ENCODE measurements at regions not wholly inside any gene's neighbourhood (a gene's known extent, or its start where the extent isn't known, plus 50 kb on each side); places are given as distances from the start of the nearest gene placed in this dataset.
"Not testable (repeated sequence)": the region's sequence is repeated elsewhere in the genome, so short reads cannot be mapped to it uniquely, and the experiment has no call there.

DNA sequence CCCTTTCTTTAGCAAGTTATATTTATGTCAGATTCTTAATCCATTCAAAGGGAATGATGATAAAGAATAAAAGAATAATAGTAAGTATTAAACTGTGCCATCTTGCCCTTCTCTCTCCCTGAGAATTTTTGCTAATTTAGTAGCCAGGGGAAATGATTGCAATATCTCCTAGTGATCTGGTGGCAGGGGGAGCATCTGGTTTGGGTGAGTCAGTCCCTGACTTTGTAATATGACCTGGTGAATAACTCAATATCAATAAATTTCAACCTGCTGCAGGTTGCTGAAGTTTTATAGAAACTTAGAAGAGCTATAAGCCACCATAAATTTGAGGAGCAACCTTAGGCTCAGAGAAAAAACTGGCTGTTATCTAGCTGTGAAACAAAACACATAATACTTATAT lies 149.4 kb downstream of the SYT15 start:
- H3K27me3 ChIP-seq (replicated peaks; ENCODE audit: insufficient read depth); in situ Hi-C loops (cut with MboI); H3K4me1 ChIP-seq (ENCODE audit: insufficient read depth): not testable (repeated sequence)

DNA sequence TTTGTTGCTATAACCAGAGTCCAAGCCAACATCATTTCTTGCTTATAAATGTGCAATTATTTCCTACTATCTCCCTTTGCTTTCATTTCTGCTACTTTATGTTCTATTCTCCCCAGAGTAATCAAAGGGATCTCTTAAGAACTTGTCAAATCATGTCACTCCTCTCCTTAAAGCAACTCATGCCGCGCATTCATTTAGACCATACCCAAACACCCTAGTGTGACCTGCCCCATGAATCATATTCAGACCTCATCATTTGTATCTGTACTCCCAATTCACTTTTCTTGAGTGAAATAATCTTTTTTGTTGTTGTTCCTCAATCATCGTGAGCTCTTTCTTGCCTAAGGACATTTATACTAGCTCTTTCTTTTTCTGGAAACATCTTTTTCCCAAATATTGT lies 151.8 kb downstream of the SYT15 start:
- H3K4me2 ChIP-seq (ENCODE audit: unreplicated experiment); H3K4me1 ChIP-seq (ENCODE audit: insufficient read depth); H3K9me2 ChIP-seq (ENCODE audit: insufficient read depth); H3K27me3 ChIP-seq (replicated peaks; ENCODE audit: insufficient read depth); H3K9me3 ChIP-seq (ENCODE audit: low read depth); H3K4me3 ChIP-seq; H4K20me1 ChIP-seq (ENCODE audit: insufficient read depth); H3K79me2 ChIP-seq (ENCODE audit: insufficient read depth); H3K27ac ChIP-seq; DNase-seq; in situ Hi-C loops (cut with MboI); H3K9ac ChIP-seq; H2AFZ ChIP-seq; H3F3A ChIP-seq (ENCODE audit: insufficient read depth); H3K36me3 ChIP-seq (ENCODE audit: low read depth): not testable (repeated sequence)
- WGBS, 2 experiments (ENCODE audit: low coverage in 1 of 2, low lambda C conversion rate in 2 of 2, missing lambda C conversion rate in 2 of 2): 80% methylated on average over 1 of the region's 3 CpGs; no CpG with 5 or more reads in 1 of the 2 experiments

More for the DNA sequence above, 149.4 kb downstream of the SYT15 start:
- H3K27ac ChIP-seq; DNase-seq; H3K9me3 ChIP-seq (ENCODE audit: low read depth); H3K36me3 ChIP-seq (ENCODE audit: low read depth); H3F3A ChIP-seq (ENCODE audit: insufficient read depth); H4K20me1 ChIP-seq (ENCODE audit: insufficient read depth); H3K9ac ChIP-seq; H3K9me2 ChIP-seq (ENCODE audit: insufficient read depth); H3K79me2 ChIP-seq (ENCODE audit: insufficient read depth); H2AFZ ChIP-seq; H3K4me3 ChIP-seq; H3K4me2 ChIP-seq (ENCODE audit: unreplicated experiment): not testable (repeated sequence)

DNA sequence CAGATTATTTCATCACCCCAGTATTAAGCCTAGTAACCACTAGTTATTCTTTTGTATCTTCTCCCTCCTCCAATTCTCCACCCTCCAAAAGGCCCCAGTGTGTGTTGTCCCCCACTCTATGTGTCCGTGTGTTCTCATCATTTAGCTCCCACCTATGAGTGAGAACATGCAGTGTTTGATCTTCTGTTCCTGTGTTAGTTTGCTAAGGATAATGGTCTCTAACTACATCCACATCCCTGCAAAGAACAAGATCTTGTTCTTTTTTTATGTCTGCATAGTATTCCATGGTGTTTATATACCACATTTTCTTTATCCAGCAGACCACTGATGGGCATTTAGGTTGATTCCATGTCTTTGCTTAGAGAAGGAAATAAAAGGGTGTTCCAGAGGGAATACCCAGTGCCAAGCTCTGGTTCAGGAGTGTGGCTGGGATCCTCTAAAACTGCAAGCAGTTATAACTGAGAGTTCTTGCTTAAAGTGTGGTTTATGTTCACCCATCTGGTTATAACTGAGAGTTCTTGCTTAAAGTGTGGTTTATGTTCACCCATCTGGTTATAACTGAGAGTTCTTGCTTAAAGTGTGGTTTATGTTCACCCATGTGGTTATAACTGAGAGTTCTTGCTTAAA lies 154.8 kb downstream of the SYT15 start:
- DNase-seq; H3K4me1 ChIP-seq (ENCODE audit: insufficient read depth); H3K9ac ChIP-seq; H3K27ac ChIP-seq; in situ Hi-C loops (cut with MboI); H3K36me3 ChIP-seq (ENCODE audit: low read depth); H3K4me3 ChIP-seq; H3K9me3 ChIP-seq (ENCODE audit: low read depth); H3K79me2 ChIP-seq (ENCODE audit: insufficient read depth); H2AFZ ChIP-seq; H3K27me3 ChIP-seq (replicated peaks; ENCODE audit: insufficient read depth); H4K20me1 ChIP-seq (ENCODE audit: insufficient read depth); H3K9me2 ChIP-seq (ENCODE audit: insufficient read depth); H3K4me2 ChIP-seq (ENCODE audit: unreplicated experiment); H3F3A ChIP-seq (ENCODE audit: insufficient read depth): not testable (repeated sequence)
- WGBS, 2 experiments (ENCODE audit: low coverage in 1 of 2, low lambda C conversion rate in 2 of 2, missing lambda C conversion rate in 2 of 2): 0 to 22% methylated on average over 1 of the region's 1 CpG

DNA sequence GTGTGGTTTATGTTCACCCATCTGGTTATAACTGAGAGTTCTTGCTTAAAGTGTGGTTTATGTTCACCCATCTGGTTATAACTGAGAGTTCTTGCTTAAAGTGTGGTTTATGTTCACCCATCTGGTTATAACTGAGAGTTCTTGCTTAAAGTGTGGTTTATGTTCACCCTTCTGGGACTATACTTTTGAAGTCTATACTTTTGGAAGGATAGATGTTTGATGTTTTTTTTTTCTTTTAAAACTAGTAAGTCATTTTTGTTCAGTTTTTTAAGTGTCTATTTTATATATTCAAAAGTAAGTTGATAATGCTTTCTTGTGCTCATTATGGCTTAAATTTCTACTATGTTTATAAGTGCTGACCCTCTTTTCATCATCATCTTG lies 155.3 kb downstream of the SYT15 start:
- H3K9me2 ChIP-seq (ENCODE audit: insufficient read depth); H4K20me1 ChIP-seq (ENCODE audit: insufficient read depth); DNase-seq; H3K27me3 ChIP-seq (replicated peaks; ENCODE audit: insufficient read depth); H2AFZ ChIP-seq; H3K9ac ChIP-seq; in situ Hi-C loops (cut with MboI); H3K9me3 ChIP-seq (ENCODE audit: low read depth); H3F3A ChIP-seq (ENCODE audit: insufficient read depth); H3K4me3 ChIP-seq; H3K79me2 ChIP-seq (ENCODE audit: insufficient read depth); H3K36me3 ChIP-seq (ENCODE audit: low read depth); H3K4me2 ChIP-seq (ENCODE audit: unreplicated experiment); H3K27ac ChIP-seq; H3K4me1 ChIP-seq (ENCODE audit: insufficient read depth): not testable (repeated sequence)

DNA sequence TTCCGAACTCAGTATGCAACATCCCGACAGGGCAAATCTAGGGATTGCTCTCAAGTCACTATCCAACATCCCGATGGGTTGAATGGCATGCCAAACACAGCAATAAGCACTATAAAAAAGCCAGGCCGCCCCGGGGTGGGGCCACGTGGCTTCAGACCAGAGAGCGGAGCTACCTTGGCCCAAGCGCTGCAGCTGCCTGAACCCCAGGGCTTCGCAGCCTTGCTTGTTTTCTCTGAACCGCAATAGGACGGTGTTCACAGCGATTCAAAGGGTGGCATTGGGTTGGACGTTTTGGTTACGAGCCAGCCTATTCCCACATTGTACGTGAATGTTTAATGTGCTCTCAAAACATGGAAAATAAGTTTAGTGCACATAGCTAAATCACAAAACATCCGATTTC lies 161.0 kb downstream of the SYT15 start:
- H3K27me3 ChIP-seq (replicated peaks; ENCODE audit: insufficient read depth); H3K9me2 ChIP-seq (ENCODE audit: insufficient read depth); H4K20me1 ChIP-seq (ENCODE audit: insufficient read depth); H3K4me2 ChIP-seq (ENCODE audit: unreplicated experiment); H3K4me3 ChIP-seq; H3K9me3 ChIP-seq (ENCODE audit: low read depth); H3K9ac ChIP-seq; H3F3A ChIP-seq (ENCODE audit: insufficient read depth); H3K27ac ChIP-seq; H2AFZ ChIP-seq; H3K4me1 ChIP-seq (ENCODE audit: insufficient read depth); in situ Hi-C loops (cut with MboI); H3K36me3 ChIP-seq (ENCODE audit: low read depth); H3K79me2 ChIP-seq (ENCODE audit: insufficient read depth); DNase-seq: not testable (repeated sequence)
- WGBS, 2 experiments (ENCODE audit: low coverage in 1 of 2, low lambda C conversion rate in 2 of 2, missing lambda C conversion rate in 2 of 2): 24 to 41% methylated on average over 14 to 15 of the region's 16 CpGs

DNA sequence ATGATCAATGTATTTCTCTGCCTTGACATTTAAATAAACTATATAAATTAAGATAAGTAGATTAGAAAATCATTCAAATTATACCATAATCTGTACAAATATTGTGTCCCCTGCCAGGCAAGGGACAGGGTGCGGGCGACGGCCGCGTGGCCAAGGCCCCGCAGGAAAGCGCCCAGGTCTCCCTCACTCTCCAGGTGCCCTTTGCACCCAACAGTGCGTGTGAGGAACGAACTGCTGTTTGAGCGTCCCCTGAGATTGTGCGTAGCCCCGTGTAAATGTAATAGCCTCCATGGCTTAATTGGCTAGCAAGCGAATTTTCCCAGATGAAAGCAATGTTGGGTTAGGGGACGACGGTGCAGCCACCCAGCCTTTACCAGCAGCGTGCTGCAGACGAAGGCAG lies 161.4 kb downstream of the SYT15 start:
- H3F3A ChIP-seq (ENCODE audit: insufficient read depth); H3K4me2 ChIP-seq (ENCODE audit: unreplicated experiment); H3K9me3 ChIP-seq (ENCODE audit: low read depth); H3K9me2 ChIP-seq (ENCODE audit: insufficient read depth); H3K27me3 ChIP-seq (replicated peaks; ENCODE audit: insufficient read depth); H3K4me1 ChIP-seq (ENCODE audit: insufficient read depth); in situ Hi-C loops (cut with MboI); H4K20me1 ChIP-seq (ENCODE audit: insufficient read depth); DNase-seq; H3K36me3 ChIP-seq (ENCODE audit: low read depth); H3K9ac ChIP-seq; H2AFZ ChIP-seq; H3K79me2 ChIP-seq (ENCODE audit: insufficient read depth); H3K27ac ChIP-seq; H3K4me3 ChIP-seq: not testable (repeated sequence)
- WGBS, 2 experiments (ENCODE audit: low coverage in 1 of 2, low lambda C conversion rate in 2 of 2, missing lambda C conversion rate in 2 of 2): 68 to 74% methylated on average over 12 to 14 of the region's 17 CpGs

DNA sequence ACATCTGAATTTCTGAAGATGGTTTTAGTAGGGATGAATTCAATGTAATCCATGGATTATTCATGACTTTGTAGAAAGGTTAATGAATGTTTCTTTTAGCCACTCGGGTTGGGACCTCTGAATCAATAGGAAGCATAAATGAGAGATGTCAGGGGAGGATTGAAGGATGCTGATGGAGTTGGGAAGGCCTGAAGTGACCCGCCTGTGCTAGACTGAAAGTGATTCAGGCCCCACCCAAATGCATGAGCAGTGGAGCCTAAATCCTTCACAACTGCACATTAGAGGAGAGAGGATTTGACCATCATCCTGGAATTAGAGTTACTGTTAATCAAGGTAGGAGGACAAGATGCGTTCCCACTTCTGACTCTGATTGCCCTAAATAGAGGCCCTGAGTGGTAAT lies 162.2 kb upstream of the PTPN20 start:
- H3K9me3 ChIP-seq (ENCODE audit: low read depth); H3K27me3 ChIP-seq (replicated peaks; ENCODE audit: insufficient read depth); H3F3A ChIP-seq (ENCODE audit: insufficient read depth); H3K9me2 ChIP-seq (ENCODE audit: insufficient read depth); H3K27ac ChIP-seq; H2AFZ ChIP-seq; H3K79me2 ChIP-seq (ENCODE audit: insufficient read depth); H4K20me1 ChIP-seq (ENCODE audit: insufficient read depth); H3K4me3 ChIP-seq; H3K4me2 ChIP-seq (ENCODE audit: unreplicated experiment); DNase-seq; H3K36me3 ChIP-seq (ENCODE audit: low read depth); H3K4me1 ChIP-seq (ENCODE audit: insufficient read depth); in situ Hi-C loops (cut with MboI); H3K9ac ChIP-seq: not testable (repeated sequence)
- 60 to 65% methylated on average over 3 of the region's 3 CpGs for WGBS, 2 experiments (ENCODE audit: low coverage in 1 of 2, low lambda C conversion rate in 2 of 2, missing lambda C conversion rate in 2 of 2)

DNA sequence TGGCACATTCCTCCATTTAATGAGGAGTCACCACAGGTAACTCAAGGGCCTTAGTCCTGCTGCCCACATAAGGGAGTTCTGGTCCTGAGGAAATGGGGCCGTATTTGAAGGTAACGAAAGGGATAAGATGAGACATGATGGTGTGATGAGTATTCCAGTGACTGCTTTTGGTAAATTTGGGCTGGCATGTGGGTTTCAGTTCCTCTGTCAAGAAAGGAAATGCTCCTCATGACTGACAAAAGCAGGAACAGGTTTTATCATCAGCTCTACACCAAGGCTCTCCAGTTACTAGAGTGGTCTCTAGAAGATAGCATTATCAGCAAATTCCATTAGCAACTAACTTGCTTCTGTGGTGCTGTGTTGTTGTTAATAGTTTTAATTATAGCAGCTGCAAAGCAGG lies 161.8 kb upstream of the PTPN20 start:
- H3K27me3 ChIP-seq (replicated peaks; ENCODE audit: insufficient read depth); H3K9me3 ChIP-seq (ENCODE audit: low read depth); H3K4me3 ChIP-seq; H3F3A ChIP-seq (ENCODE audit: insufficient read depth); H3K4me2 ChIP-seq (ENCODE audit: unreplicated experiment); H3K36me3 ChIP-seq (ENCODE audit: low read depth); H3K9me2 ChIP-seq (ENCODE audit: insufficient read depth); H2AFZ ChIP-seq; H3K79me2 ChIP-seq (ENCODE audit: insufficient read depth); H4K20me1 ChIP-seq (ENCODE audit: insufficient read depth); H3K9ac ChIP-seq; in situ Hi-C loops (cut with MboI); DNase-seq; H3K27ac ChIP-seq; H3K4me1 ChIP-seq (ENCODE audit: insufficient read depth): not testable (repeated sequence)
- 78 to 85% methylated on average over 2 of the region's 2 CpGs for WGBS, 2 experiments (ENCODE audit: low coverage in 1 of 2, low lambda C conversion rate in 2 of 2, missing lambda C conversion rate in 2 of 2)
